Ishikawa (cell line): ENCODE measurements at regions not wholly inside any gene's neighbourhood (a gene's known extent, or its start where the extent isn't known, plus 50 kb on each side); places are given as distances from the start of the nearest gene placed in this dataset.

Source experiments
- EGR1 ChIP-seq: IDR thresholded peaks from 2 replicates; pipeline ENCODE4 v1.6.1; 2012
- EP300 ChIP-seq: IDR thresholded peaks from 2 replicates; pipeline ENCODE4 v1.6.1; 2012; ENCODE audit warnings: borderline replicate concordance
- FOXM1 ChIP-seq: IDR thresholded peaks from 2 replicates; pipeline ENCODE4 v1.6.1; 2012; ENCODE audit warnings: low read depth, borderline replicate concordance
- MAX ChIP-seq: IDR thresholded peaks from 2 replicates; pipeline ENCODE4 v1.6.1; 2012
- RAD21 ChIP-seq: IDR thresholded peaks from 2 replicates; pipeline ENCODE4 v1.6.1; 2012; ENCODE audit warnings: low read depth
- REST ChIP-seq: IDR thresholded peaks from 2 replicates; pipeline ENCODE4 v1.6.1; 2012; ENCODE audit warnings: low read depth, mild to moderate bottlenecking
- TAF1 ChIP-seq: IDR thresholded peaks from 2 replicates; pipeline ENCODE4 v1.6.1; 2012; ENCODE audit warnings: low read depth, mild to moderate bottlenecking
- USF1 ChIP-seq: IDR thresholded peaks from 2 replicates; pipeline ENCODE4 v1.6.1; 2012
- YY1 ChIP-seq: IDR thresholded peaks from 2 replicates; pipeline ENCODE4 v1.6.1; 2012; ENCODE audit warnings: low read depth

GRCh38 chrX:69074726-69075125 is 90.5 kb downstream of the PJA1 start:
- TF ChIP-seq FOXM1 (no peak), USF1 (no peak), EP300 (no peak), YY1 (no peak), TAF1 (no peak), MAX (no peak), REST (no peak), EGR1 (no peak), RAD21 (no peak)
